Motor neuron (in vitro differentiated cells): ENCODE measurements at regions not wholly inside any gene's neighbourhood (a gene's known extent, or its start where the extent isn't known, plus 50 kb on each side); places are given as distances from the start of the nearest gene placed in this dataset.
"Not testable (repeated sequence)": the region's sequence is repeated elsewhere in the genome, so short reads cannot be mapped to it uniquely, and the experiment has no call there.

Experiments
- ATAC-seq, 8 experiments: fragments of 200-7000 bp; cut with Tn5 transposase; replicated peaks in 6 of 8; 2 replicates each; pipeline ENCODE4 v1.8.0; 2021; ENCODE audit warnings: mild to moderate bottlenecking in 8 of 8, moderate library complexity in 8 of 8
- H3K27ac ChIP-seq, 2 donors: fragments of 250-450 bp; sonication (Bioruptor Pico); 2 replicates each; pipeline ENCODE4 v1.9.0; 2021; ENCODE audit warnings: antibody characterized with exemption in 2 of 2, mild to moderate bottlenecking in 2 of 2, moderate library complexity in 1 of 2
- H3K4me1 ChIP-seq, 2 donors: fragments of 250-450 bp; sonication (Bioruptor Pico); replicated peaks in 1 of 2; 2 replicates each; pipeline ENCODE4 v1.6.1; 2021; ENCODE audit warnings: antibody characterized with exemption in 2 of 2, mild to moderate bottlenecking in 2 of 2, moderate library complexity in 1 of 2
- H3K4me3 ChIP-seq, 5 donors: fragments of 250-450 bp; sonication (Bioruptor Pico); 2 replicates each; pipeline ENCODE4 v1.9.0; 2021; ENCODE audit warnings: antibody characterized with exemption in 5 of 5, mild to moderate bottlenecking in 5 of 5, moderate library complexity in 4 of 5
- WGBS, 10 experiments: fragments of 450-650 bp; shearing (Covaris generic); methylation state at CpG; one replicate each; pipeline ENCODE4 v1.0.0; 2022; 5-methylcytosine and 5-hydroxymethylcytosine counted together
- in situ Hi-C, 9 experiments: fragments of 400-800 bp; cut with MboI; loops; one replicate each; pipeline ENCODE4 v1.15.0; 2021; ENCODE audit warnings: low sequenced_read_pairs in 9 of 9, low pct_unique_long_range_greater_than_20kb in 2 of 9; ENCODE audit not compliant: unreplicated experiment in 9 of 9

GRCh38 chr7:97313900-97314299, 196.4 kb downstream of the SDHAF3 start:
- ATAC-seq, result no peak
- Histone ChIP-seq H3K4me1 (no peaks in the 10 kb centered on the region), H3K4me3 (no peak overlapping the region), H3K27ac (no peak overlapping the region)
- 0 to 80% (median 39%) methylated on average over 1 to 3 of the region's 4 CpGs; no CpG with 5 or more reads in 1 of the 10 experiments for WGBS, 10 experiments
- in situ Hi-C loops, result no loop called here

GRCh38 chr7:97317575-97317974, 200.1 kb downstream of the SDHAF3 start:
- Histone ChIP-seq H3K27ac (no peak overlapping the region), H3K4me1 (no peaks in the 10 kb centered on the region), H3K4me3 (no peak overlapping the region)
- 0 to 83% (median 20%) methylated on average over 1 of the region's 1 CpG; no CpG with 5 or more reads in 5 of the 10 experiments for WGBS, 10 experiments
- ATAC-seq, result no peak
- in situ Hi-C loops, result no loop called here

- H3K4me3 ChIP-seq, H3K4me1 ChIP-seq, in situ Hi-C loops, ATAC-seq, H3K27ac ChIP-seq: not testable (repeated sequence)
- 0 to 90% (median 80%) methylated on average over 1 to 4 of the region's 9 CpGs; no CpG with 5 or more reads in 7 of the 10 experiments for WGBS, 10 experiments
Observed at GRCh38 chr7:97329871-97330270, 212.4 kb downstream of the SDHAF3 start.

- no peak overlapping the region for H3K27ac ChIP-seq
- 56 to 100% (median 95%) methylated on average over 1 to 3 of the region's 3 CpGs; no CpG with 5 or more reads in 6 of the 10 experiments for WGBS, 10 experiments
- no peak overlapping the region for H3K4me3 ChIP-seq
- in situ Hi-C loops, result no loop called here
- no peaks in the 10 kb centered on the region for H3K4me1 ChIP-seq
- no peak for ATAC-seq
Observed at GRCh38 chr7:97337849-97338248, 220.4 kb downstream of the SDHAF3 start.

- 0 to 86% (median 67%) methylated on average over 1 to 3 of the region's 3 CpGs; no CpG with 5 or more reads in 1 of the 10 experiments for WGBS, 10 experiments
Observed at GRCh38 chr7:97342512-97342911, 225.0 kb downstream of the SDHAF3 start.

GRCh38 chr7:97346349-97346748, 228.9 kb downstream of the SDHAF3 start:
- H3K4me3 ChIP-seq, result no peak overlapping the region
- no peaks in the 10 kb centered on the region for H3K4me1 ChIP-seq
- peak in 2 of 8 experiments; percentile 21 to 22 for ATAC-seq
- no peak overlapping the region for H3K27ac ChIP-seq
- in situ Hi-C loops, result no loop called here
- 0 to 100% (median 43%) methylated on average over 1 to 2 of the region's 2 CpGs for WGBS, 10 experiments

More at GRCh38 chr7:97342512-97342911, 225.0 kb downstream of the SDHAF3 start:
- H3K4me3 ChIP-seq, result no peak overlapping the region
- H3K4me1 ChIP-seq, result no peaks in the 10 kb centered on the region
- no peak overlapping the region for H3K27ac ChIP-seq
- ATAC-seq, result no peak
- in situ Hi-C loops, result no loop called here

- Histone ChIP-seq H3K4me1 (no peaks in the 10 kb centered on the region), H3K4me3 (no peak overlapping the region), H3K27ac (no peak overlapping the region)
- no peak for ATAC-seq
- in situ Hi-C loops, result no loop called here
- WGBS, 10 experiments, result 0 to 100% (median 100%) methylated on average over 1 of the region's 1 CpG; no CpG with 5 or more reads in 1 of the 10 experiments
Observed at GRCh38 chr7:97351488-97351887, 234.0 kb downstream of the SDHAF3 start.

- H3K27ac ChIP-seq, result no peak overlapping the region
- in situ Hi-C loops, result no loop called here
- H3K4me3 ChIP-seq, result no peak overlapping the region
- H3K4me1 ChIP-seq, result no peaks in the 10 kb centered on the region
- ATAC-seq, result no peak
Observed at GRCh38 chr7:97357459-97357858, 240.0 kb downstream of the SDHAF3 start.

GRCh38 chr7:97372882-97373281, 255.4 kb downstream of the SDHAF3 start:
- no peak for ATAC-seq
- in situ Hi-C loops, result no loop called here
- Histone ChIP-seq H3K4me1 (peaks cover 0 to 2% of the 10 kb centered on the region in 2 donors), H3K27ac (no peak overlapping the region), H3K4me3 (no peak overlapping the region)
- 0 to 100% (median 92%) methylated on average over 1 to 3 of the region's 3 CpGs; no CpG with 5 or more reads in 2 of the 10 experiments for WGBS, 10 experiments

GRCh38 chr7:97373736-97374135, 256.2 kb downstream of the SDHAF3 start:
- Histone ChIP-seq H3K27ac (no peak overlapping the region), H3K4me1 (peaks cover 0 to 2% of the 10 kb centered on the region in 2 donors), H3K4me3 (no peak overlapping the region)
- in situ Hi-C loops, result no loop called here
- 3 to 60% (median 34%) methylated on average over 1 to 6 of the region's 6 CpGs; no CpG with 5 or more reads in 1 of the 10 experiments for WGBS, 10 experiments
- ATAC-seq, result peak in 3 of 8 experiments; percentile 28 to 52 (median 30)

- 10 to 100% (median 82%) methylated on average over 1 to 3 of the region's 3 CpGs; no CpG with 5 or more reads in 1 of the 10 experiments for WGBS, 10 experiments
- Histone ChIP-seq H3K4me1 (peaks cover 2 to 3% of the 10 kb centered on the region in 2 donors), H3K27ac (no peak overlapping the region), H3K4me3 (no peak overlapping the region)
- no peak for ATAC-seq
- in situ Hi-C loops, result no loop called here
Observed at GRCh38 chr7:97377713-97378112, 260.2 kb downstream of the SDHAF3 start.

GRCh38 chr7:97381815-97382554, 264.5 kb downstream of the SDHAF3 start:
- in situ Hi-C loops, result no loop called here
- H3K27ac ChIP-seq, result no peak overlapping the region

GRCh38 chr7:97390052-97390451, 272.6 kb downstream of the SDHAF3 start:
- H3K27ac ChIP-seq, result no peak overlapping the region
- ATAC-seq, result no peak
- no peaks in the 10 kb centered on the region for H3K4me1 ChIP-seq
- 7 to 100% (median 83%) methylated on average over 1 to 6 of the region's 6 CpGs; no CpG with 5 or more reads in 3 of the 10 experiments for WGBS, 10 experiments
- in situ Hi-C loops, result no loop called here
- no peak overlapping the region for H3K4me3 ChIP-seq

More at GRCh38 chr7:97381815-97382554, 264.5 kb downstream of the SDHAF3 start:
- WGBS, 10 experiments, result 2 to 93% (median 82%) methylated on average over 3 to 4 of the region's 4 CpGs
- peak in 3 of 8 experiments; percentile 40 to 86 (median 84) for ATAC-seq
- Histone ChIP-seq H3K4me1 (peaks cover 0 to 3% of the 10 kb centered on the region in 2 donors), H3K4me3 (no peak overlapping the region)
